ENCODE measurements at regions not wholly inside any gene's neighbourhood (a gene's known extent, or its start where the extent isn't known, plus 50 kb on each side); places are given as distances from the start of the nearest gene placed in this dataset.

DNA sequence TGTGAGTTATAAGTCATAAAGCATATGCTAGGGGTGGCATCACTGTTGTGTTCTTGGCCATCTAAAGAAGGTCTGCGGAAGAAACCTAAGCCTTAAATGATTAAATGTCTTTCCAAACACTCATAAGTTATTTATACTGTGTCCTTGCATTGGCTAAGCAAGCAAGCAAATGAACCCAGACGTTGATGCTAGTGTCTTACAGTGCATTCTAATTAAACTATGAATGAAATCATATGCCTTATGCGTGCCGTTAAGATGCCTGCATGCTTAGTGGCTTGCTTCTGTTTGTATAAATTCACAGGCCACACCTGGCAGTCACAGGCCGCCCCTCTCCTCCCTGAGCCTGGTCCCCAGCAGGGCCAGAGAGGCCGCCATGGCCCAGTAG, 49.9 kb downstream of the RIN2 start:
- DNase-seq (ENCODE audit: low spot score in 2 of 2): no peak
- 43 to 46% methylated on average over 6 of the region's 6 CpGs for WGBS, 2 donors
- no peak for TF ChIP-seq POLR2A (IDR thresholded peaks at IDR 0.05)
- TF ChIP-seq CTCF (IDR thresholded peaks at IDR 0.05): no peak
- intact Hi-C loops (cut with DNase I; ENCODE audit: low total_unique reads): no loop called here
- H3K4me3 ChIP-seq (ENCODE audit: low read depth, poor library complexity, severe bottlenecking): no peak overlapping the region

- WGBS, 2 donors: 92 to 93% methylated on average over 8 of the region's 8 CpGs
- no peak overlapping the region for H3K4me3 ChIP-seq (ENCODE audit: low read depth, poor library complexity, severe bottlenecking)
- DNase-seq (ENCODE audit: low spot score in 2 of 2): no peak
- TF ChIP-seq CTCF (IDR thresholded peaks at IDR 0.05): no peak
- no peak for TF ChIP-seq POLR2A (IDR thresholded peaks at IDR 0.05)
- intact Hi-C loops (cut with DNase I; ENCODE audit: low total_unique reads): no loop called here
Observed at GRCh38 chr20:19808498-19808897, 50.4 kb downstream of the RIN2 start.

GRCh38 chr20:19809505-19809904, 51.4 kb downstream of the RIN2 start:
- no peak for TF ChIP-seq CTCF (IDR thresholded peaks at IDR 0.05)
- no peak for TF ChIP-seq POLR2A (IDR thresholded peaks at IDR 0.05)
- 77 to 88% methylated on average over 9 of the region's 9 CpGs for WGBS, 2 donors
- intact Hi-C loops (cut with DNase I; ENCODE audit: low total_unique reads): no loop called here

GRCh38 chr20:19811231-19811630, 53.2 kb downstream of the RIN2 start:
- intact Hi-C loops (cut with DNase I; ENCODE audit: low total_unique reads): no loop called here
- TF ChIP-seq POLR2A (IDR thresholded peaks at IDR 0.05): no peak
- TF ChIP-seq CTCF (IDR thresholded peaks at IDR 0.05): no peak
- no peak overlapping the region for H3K4me3 ChIP-seq (ENCODE audit: low read depth, poor library complexity, severe bottlenecking)
- WGBS, 2 donors: 89 to 94% methylated on average over 8 of the region's 8 CpGs
- DNase-seq (ENCODE audit: low spot score in 2 of 2): no peak

More at GRCh38 chr20:19809505-19809904, 51.4 kb downstream of the RIN2 start:
- H3K4me3 ChIP-seq (ENCODE audit: low read depth, poor library complexity, severe bottlenecking): no peak overlapping the region
- no peak for DNase-seq (ENCODE audit: low spot score in 2 of 2)

DNA sequence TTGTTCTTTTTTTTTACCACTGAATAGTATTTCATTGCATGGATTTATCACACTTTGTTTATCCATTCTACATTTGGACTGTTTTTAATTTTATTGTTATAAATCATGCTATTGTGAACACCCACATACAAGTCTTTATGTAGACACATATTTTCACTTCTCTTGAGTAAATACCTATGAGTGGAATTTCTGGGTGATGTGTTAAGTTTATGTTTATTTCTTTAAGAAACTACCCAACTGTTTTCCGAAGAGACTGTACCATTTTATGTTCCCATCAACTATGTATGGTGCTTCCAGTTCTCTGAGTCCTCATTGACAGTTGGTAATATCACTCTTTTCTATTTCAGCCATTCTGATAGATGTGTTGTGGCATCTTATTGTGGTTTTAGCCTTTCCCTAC, 54.0 kb downstream of the RIN2 start:
- intact Hi-C loops (cut with DNase I; ENCODE audit: low total_unique reads): no loop called here
- TF ChIP-seq CTCF (IDR thresholded peaks at IDR 0.05) (no peak), POLR2A (IDR thresholded peaks at IDR 0.05) (no peak)

DNA sequence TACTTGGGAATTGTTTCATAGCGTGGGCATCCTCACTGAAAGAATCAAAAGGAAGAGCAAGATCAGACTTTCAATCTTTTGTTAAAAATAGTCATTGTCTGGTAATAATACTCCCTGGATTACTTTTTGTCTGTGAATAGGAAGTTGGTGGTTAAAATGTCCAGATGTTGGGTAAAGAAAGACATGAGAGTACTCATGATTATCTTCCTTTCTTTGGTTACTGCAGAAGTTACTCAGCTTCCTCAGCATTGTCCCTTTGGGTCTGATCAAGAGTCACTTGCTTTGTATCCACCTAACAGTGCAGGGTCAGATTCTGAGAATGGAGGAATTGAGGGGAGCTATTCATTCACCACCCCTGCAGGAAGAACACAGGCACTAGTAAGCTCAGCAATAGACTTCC, 54.6 kb downstream of the RIN2 start:
- TF ChIP-seq CTCF (IDR thresholded peaks at IDR 0.05) (no peak), POLR2A (IDR thresholded peaks at IDR 0.05) (no peak)
- intact Hi-C loops (cut with DNase I; ENCODE audit: low total_unique reads): no loop called here
- WGBS, 2 donors: 74 to 95% methylated on average over 1 of the region's 1 CpG

More for the DNA sequence above, 54.0 kb downstream of the RIN2 start:
- H3K4me3 ChIP-seq (ENCODE audit: low read depth, poor library complexity, severe bottlenecking): no peak overlapping the region
- DNase-seq (ENCODE audit: low spot score in 2 of 2): no peak
- WGBS, 2 donors: 95 to 96% methylated on average over 1 of the region's 1 CpG

More for the DNA sequence above, 54.6 kb downstream of the RIN2 start:
- DNase-seq (ENCODE audit: low spot score in 2 of 2): no peak
- no peak overlapping the region for H3K4me3 ChIP-seq (ENCODE audit: low read depth, poor library complexity, severe bottlenecking)
